Erythroblast (primary cell): ENCODE measurements at regions not wholly inside any gene's neighbourhood (a gene's known extent, or its start where the extent isn't known, plus 50 kb on each side); places are given as distances from the start of the nearest gene placed in this dataset.

ENCODE experiments used
- GATA1 ChIP-seq: IDR thresholded peaks from 2 replicates; pipeline ENCODE4 v1.6.1; 2011; ENCODE audit warnings: low read depth, mild to moderate bottlenecking, control low read depth, low read length, moderate library complexity
- POLR2A ChIP-seq: IDR thresholded peaks from 2 replicates; pipeline ENCODE4 v1.6.1; 2011; ENCODE audit warnings: mild to moderate bottlenecking, low read length

- TF ChIP-seq POLR2A, result no peak
- TF ChIP-seq GATA1, result no peak
Observed at GRCh38 chr1:105894006-105894405, 1162.5 kb upstream of the PRMT6 start.
